GM10266 (cell line): ENCODE measurements at regions not wholly inside any gene's neighbourhood (a gene's known extent, or its start where the extent isn't known, plus 50 kb on each side); places are given as distances from the start of the nearest gene placed in this dataset.

Source experiments
- DNase-seq: peaks from one replicate; pipeline ENCODE4 v3.0.0; 2012; ENCODE audit errors: extremely low spot score
- TF ChIP-seq, protein P1 (sequence below): IDR thresholded peaks from 2 replicates; pipeline ENCODE4 v1.5.1; 2012; ENCODE audit warnings: mild to moderate bottlenecking, low read depth; ENCODE audit not compliant: control insufficient read depth, insufficient read depth; ENCODE audit errors: missing control alignments

- no peak for DNase-seq
- TF ChIP-seq, protein P1, sequence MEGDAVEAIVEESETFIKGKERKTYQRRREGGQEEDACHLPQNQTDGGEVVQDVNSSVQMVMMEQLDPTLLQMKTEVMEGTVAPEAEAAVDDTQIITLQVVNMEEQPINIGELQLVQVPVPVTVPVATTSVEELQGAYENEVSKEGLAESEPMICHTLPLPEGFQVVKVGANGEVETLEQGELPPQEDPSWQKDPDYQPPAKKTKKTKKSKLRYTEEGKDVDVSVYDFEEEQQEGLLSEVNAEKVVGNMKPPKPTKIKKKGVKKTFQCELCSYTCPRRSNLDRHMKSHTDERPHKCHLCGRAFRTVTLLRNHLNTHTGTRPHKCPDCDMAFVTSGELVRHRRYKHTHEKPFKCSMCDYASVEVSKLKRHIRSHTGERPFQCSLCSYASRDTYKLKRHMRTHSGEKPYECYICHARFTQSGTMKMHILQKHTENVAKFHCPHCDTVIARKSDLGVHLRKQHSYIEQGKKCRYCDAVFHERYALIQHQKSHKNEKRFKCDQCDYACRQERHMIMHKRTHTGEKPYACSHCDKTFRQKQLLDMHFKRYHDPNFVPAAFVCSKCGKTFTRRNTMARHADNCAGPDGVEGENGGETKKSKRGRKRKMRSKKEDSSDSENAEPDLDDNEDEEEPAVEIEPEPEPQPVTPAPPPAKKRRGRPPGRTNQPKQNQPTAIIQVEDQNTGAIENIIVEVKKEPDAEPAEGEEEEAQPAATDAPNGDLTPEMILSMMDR: no peak
These were observed 378.0 kb downstream of the YTHDC2 start for GRCh38 chr5:113891491-113891890.

GRCh38 chr5:113896789-113897188, 383.3 kb downstream of the YTHDC2 start:
- DNase-seq: no peak

GRCh38 chr5:113897748-113898147, 384.3 kb downstream of the YTHDC2 start:
- DNase-seq: no peak
- TF ChIP-seq, protein P1: no peak

More at GRCh38 chr5:113896789-113897188, 383.3 kb downstream of the YTHDC2 start:
- TF ChIP-seq, protein P1: no peak

DNA sequence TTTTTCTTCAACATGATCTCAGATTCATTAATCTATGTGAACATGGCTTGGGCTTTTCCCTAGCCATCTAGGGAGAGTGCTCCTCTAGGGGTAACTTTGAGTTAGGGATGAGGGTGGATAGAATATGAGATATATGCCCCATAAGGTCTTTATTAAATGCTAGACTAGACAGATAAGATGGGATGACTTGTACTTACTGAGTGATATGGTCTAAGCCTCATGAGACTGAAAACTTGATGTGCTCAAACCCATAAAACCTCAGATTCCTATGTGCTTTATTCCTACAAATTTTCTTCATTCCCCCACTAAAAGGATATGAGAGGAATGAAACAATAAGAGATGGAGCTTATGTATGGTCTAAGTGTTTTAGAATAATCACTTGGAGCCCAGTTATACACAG, 386.6 kb downstream of the YTHDC2 start:
- TF ChIP-seq, protein P1: no peak
- no peak for DNase-seq

- no peak for DNase-seq
- TF ChIP-seq, protein P1: no peak
These were observed 387.3 kb downstream of the YTHDC2 start for GRCh38 chr5:113900816-113901215.

GRCh38 chr5:113901718-113902117, 388.2 kb downstream of the YTHDC2 start:
- TF ChIP-seq, protein P1: no peak
- no peak for DNase-seq

GRCh38 chr5:113902917-113903660, 389.6 kb downstream of the YTHDC2 start:
- DNase-seq: no peak
- TF ChIP-seq, protein P1: no peak
